OCI-LY3 (cell line): ENCODE measurements at regions not wholly inside any gene's neighbourhood (a gene's known extent, or its start where the extent isn't known, plus 50 kb on each side); places are given as distances from the start of the nearest gene placed in this dataset.

Experiments
- CTCF ChIP-seq: fragments of 200-600, 300-600 bp; sonication (generic); IDR thresholded peaks from 2 replicates; pipeline ENCODE4 v1.5.1; 2014; ENCODE audit warnings: antibody characterized with exemption, low read length, low read depth
- EZH2phosphoT487 ChIP-seq: fragments of 200-600 bp; shearing (Covaris generic); IDR thresholded peaks from 2 replicates; pipeline ENCODE4 v1.6.1; 2018; ENCODE audit warnings: antibody characterized with exemption, mixed run types, low read depth

- TF ChIP-seq CTCF, result no peak
- no peak for TF ChIP-seq EZH2phosphoT487
These were observed 147.7 kb upstream of the PHACTR3 start for GRCh38 chr20:59456342-59457279.
